ENCODE measurements at regions not wholly inside any gene's neighbourhood (a gene's known extent, or its start where the extent isn't known, plus 50 kb on each side); places are given as distances from the start of the nearest gene placed in this dataset.

DNA sequence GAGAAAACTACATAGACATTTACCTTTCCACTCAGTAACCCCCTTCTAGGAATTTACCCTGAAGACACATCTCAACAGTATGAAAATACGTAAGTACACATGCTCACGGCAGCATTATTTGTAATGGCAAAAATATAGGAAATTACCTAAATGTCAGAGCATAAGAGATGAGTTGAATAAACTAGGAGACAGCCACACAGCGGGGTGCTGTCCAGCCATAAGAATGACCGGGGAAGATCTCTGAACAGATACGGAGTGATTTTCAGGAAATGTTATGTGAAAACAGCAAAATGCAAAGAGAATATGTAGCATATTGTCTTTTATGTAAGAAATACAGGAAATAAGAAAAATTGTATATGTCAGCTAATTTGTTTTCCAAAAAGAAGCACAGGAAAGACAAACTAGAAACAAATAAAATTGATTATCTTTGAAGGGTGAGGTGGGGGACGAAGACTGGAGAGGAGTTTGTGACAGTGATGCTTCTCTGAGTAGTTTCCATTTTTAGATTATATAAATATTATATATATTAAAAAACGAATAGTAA, 195.4 kb downstream of the HAUS1 start:
- TF ChIP-seq CTCF (conservative IDR thresholded peaks at IDR 0.05): no peak
- no peak for TF ChIP-seq ZFX (IDR thresholded peaks at IDR 0.05)

All from C4-2B (cell line).